GM12878 (cell line): ENCODE measurements at regions not wholly inside any gene's neighbourhood (a gene's known extent, or its start where the extent isn't known, plus 50 kb on each side); places are given as distances from the start of the nearest gene placed in this dataset.

Source experiments
- ATAC-seq: fragments of 200-7000 bp; cut with Tn5 transposase; 3 replicates; pipeline ENCODE4 v1.9.1; 2020; ENCODE audit warnings: mild to moderate bottlenecking, moderate library complexity
- BruUV-seq: library from RNA; stranded (reverse); fragments of 400-500 nt; replicated peaks from 2 replicates; lab custom pipeline; 2021; lab: Mats Ljungman, UMichigan
- CTCF ChIA-PET: fragments of 300-600 bp; sonication (Branson Sonifier 250); formaldehyde crosslinking; extraction: SDS; loops from one replicate; lab custom pipeline; 2021; ENCODE audit warnings: inconsistent platforms; lab: Yijun Ruan, JAX
- POLR2A ChIA-PET: fragments of 350-600 bp; formaldehyde crosslinking; extraction: SDS; loops from one replicate; lab custom pipeline; 2021; ENCODE audit warnings: inconsistent platforms; lab: Charles Lee
- RAD21 ChIA-PET: fragments of 300-600 bp; sonication (Branson Sonifier 250); formaldehyde crosslinking; loops from one replicate; lab custom pipeline; 2023; ENCODE audit warnings: antibody characterized with exemption; ENCODE audit not compliant: unreplicated experiment; lab: Charles Lee
- SMC1A ChIA-PET: fragments of 300-600 bp; sonication (Branson Sonifier 250); formaldehyde crosslinking; loops from one replicate; lab custom pipeline; 2023; ENCODE audit not compliant: unreplicated experiment, uncharacterized antibody; lab: Charles Lee
- DNase-seq: peaks from one replicate; pipeline ENCODE4 v3.0.0-alpha.2; 2011; ENCODE audit warnings: low read depth, low spot score
- FAIRE-seq: peaks from 3 replicates; lab custom pipeline; 2011; peaks lifted over from hg19 to GRCh38; lab: Jason Lieb, UNC
- H2AFZ ChIP-seq: 2 replicates; pipeline ENCODE4 v1.6.0; 2011; ENCODE audit warnings: low read depth, low read length, control low read depth; ENCODE audit not compliant: control insufficient read depth
- H3K27ac ChIP-seq: 2 replicates; pipeline ENCODE4 v1.5.1; 2011; ENCODE audit warnings: control low read depth; ENCODE audit not compliant: control insufficient read depth, insufficient read depth
- H3K27me3 ChIP-seq, 2 experiments: replicated peaks in 1 of 2; 2 replicates each; pipeline versions ENCODE4 v1.6.0 to v1.6.1; 2011; ENCODE audit warnings: low read length in 1 of 2; ENCODE audit not compliant: control insufficient read depth in 2 of 2, insufficient read depth in 2 of 2
- H3K36me3 ChIP-seq, 2 experiments: 2 replicates each; pipeline ENCODE4 v1.5.1; 2011; ENCODE audit warnings: low read length in 1 of 2; ENCODE audit not compliant: control insufficient read depth in 2 of 2, insufficient read depth in 2 of 2
- H3K4me1 ChIP-seq: 2 replicates; pipeline ENCODE4 v1.6.1; 2011; ENCODE audit warnings: mild to moderate bottlenecking, low read length, moderate library complexity, mixed read lengths; ENCODE audit not compliant: control insufficient read depth, insufficient read depth
- H3K4me2 ChIP-seq: 2 replicates; pipeline ENCODE4 v1.6.0; 2011; ENCODE audit warnings: control low read depth; ENCODE audit not compliant: control insufficient read depth, insufficient read depth
- H3K4me3 ChIP-seq: fragments of 200-600 bp; sonication (generic); 2 replicates; pipeline ENCODE4 v1.5.1; 2016
- H3K79me2 ChIP-seq: 2 replicates; pipeline ENCODE4 v1.6.0; 2011; ENCODE audit warnings: low read length; ENCODE audit not compliant: control insufficient read depth, insufficient read depth
- H3K9ac ChIP-seq: 2 replicates; pipeline ENCODE4 v1.8.0; 2011; ENCODE audit warnings: low read length, control low read depth, mixed read lengths; ENCODE audit not compliant: control insufficient read depth, insufficient read depth
- H3K9me3 ChIP-seq: replicated peaks from 3 replicates; pipeline ENCODE4 v1.5.1; 2011; ENCODE audit warnings: mild to moderate bottlenecking, low read length; ENCODE audit not compliant: control insufficient read depth, insufficient read depth
- H4K20me1 ChIP-seq: 2 replicates; pipeline ENCODE4 v1.6.0; 2011; ENCODE audit not compliant: control insufficient read depth, insufficient read depth
- SMAD5 ChIP-seq: IDR thresholded peaks from 2 replicates; pipeline ENCODE4 v1.6.1; 2016; ENCODE audit warnings: antibody characterized with exemption, low read depth
- ZNF217 ChIP-seq: fragments of 450-650 bp; IDR thresholded peaks from 2 replicates; pipeline ENCODE4 v1.6.1; 2017; ENCODE audit warnings: antibody characterized with exemption, mild to moderate bottlenecking
- WGBS: methylation state at CpG from one replicate; pipeline ENCODE4 v1.1.6; 2016; ENCODE audit warnings: low lambda C conversion rate; ENCODE audit not compliant: insufficient replicate concordance, insufficient coverage; ENCODE audit errors: missing lambda C conversion rate; 5-methylcytosine and 5-hydroxymethylcytosine counted together
- in situ Hi-C: fragments of 300-500 bp; cut with MboI; formaldehyde crosslinking; loops from 9 replicates; pipeline ENCODE4 v1.14.3; 2018; ENCODE audit warnings: mixed read lengths
- intact Hi-C: fragments of 100-400 bp; cut with micrococcal nuclease; formaldehyde crosslinking; loops from one replicate; pipeline ENCODE4 v1.14.2; 2022; ENCODE audit not compliant: unreplicated experiment
- TF ChIP-seq, protein P1 (sequence below): IDR thresholded peaks from 2 replicates; pipeline ENCODE4 v1.6.1; 2012; ENCODE audit warnings: improper control_type of control experiment, low read depth, low read length; ENCODE audit not compliant: insufficient replicate concordance
- TF ChIP-seq, protein P2 (sequence below): IDR thresholded peaks from 2 replicates; pipeline ENCODE4 v1.6.1; 2011; ENCODE audit warnings: low read depth, mild to moderate bottlenecking, low read length, moderate library complexity, borderline replicate concordance; ENCODE audit errors: extremely low read depth

DNA sequence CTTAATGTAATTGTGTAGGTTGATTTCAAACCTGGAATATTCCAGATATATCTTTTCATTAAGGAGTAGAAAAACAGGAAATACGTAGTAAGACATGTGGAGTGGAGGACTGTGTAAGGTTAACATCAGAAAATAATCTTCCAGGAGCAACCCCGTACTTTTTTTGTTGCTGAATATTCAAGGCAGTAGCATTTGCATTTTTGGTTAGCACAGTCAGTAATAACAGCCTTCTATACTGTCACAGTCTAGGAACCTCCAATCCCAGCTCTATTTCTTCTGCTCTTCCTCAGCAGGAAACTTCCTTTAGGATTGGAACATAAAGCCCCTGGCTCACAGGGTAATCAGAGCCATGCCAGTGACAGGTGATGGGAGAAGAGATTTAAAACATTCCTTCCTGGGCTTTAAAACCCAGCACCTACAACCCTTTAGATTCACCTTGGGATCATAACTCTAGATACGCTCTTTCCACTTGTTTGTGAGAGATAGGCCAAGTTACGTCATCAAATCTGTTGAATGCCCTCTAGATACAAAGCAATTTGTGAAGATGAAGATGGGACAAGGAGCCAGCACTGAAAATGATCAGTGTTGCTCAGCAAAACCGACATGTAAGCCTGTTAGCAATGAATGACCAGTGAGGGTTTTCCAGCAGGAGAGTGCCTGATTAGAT is 248.5 kb upstream of the NPY start (continued):
- TF ChIP-seq, protein P1, sequence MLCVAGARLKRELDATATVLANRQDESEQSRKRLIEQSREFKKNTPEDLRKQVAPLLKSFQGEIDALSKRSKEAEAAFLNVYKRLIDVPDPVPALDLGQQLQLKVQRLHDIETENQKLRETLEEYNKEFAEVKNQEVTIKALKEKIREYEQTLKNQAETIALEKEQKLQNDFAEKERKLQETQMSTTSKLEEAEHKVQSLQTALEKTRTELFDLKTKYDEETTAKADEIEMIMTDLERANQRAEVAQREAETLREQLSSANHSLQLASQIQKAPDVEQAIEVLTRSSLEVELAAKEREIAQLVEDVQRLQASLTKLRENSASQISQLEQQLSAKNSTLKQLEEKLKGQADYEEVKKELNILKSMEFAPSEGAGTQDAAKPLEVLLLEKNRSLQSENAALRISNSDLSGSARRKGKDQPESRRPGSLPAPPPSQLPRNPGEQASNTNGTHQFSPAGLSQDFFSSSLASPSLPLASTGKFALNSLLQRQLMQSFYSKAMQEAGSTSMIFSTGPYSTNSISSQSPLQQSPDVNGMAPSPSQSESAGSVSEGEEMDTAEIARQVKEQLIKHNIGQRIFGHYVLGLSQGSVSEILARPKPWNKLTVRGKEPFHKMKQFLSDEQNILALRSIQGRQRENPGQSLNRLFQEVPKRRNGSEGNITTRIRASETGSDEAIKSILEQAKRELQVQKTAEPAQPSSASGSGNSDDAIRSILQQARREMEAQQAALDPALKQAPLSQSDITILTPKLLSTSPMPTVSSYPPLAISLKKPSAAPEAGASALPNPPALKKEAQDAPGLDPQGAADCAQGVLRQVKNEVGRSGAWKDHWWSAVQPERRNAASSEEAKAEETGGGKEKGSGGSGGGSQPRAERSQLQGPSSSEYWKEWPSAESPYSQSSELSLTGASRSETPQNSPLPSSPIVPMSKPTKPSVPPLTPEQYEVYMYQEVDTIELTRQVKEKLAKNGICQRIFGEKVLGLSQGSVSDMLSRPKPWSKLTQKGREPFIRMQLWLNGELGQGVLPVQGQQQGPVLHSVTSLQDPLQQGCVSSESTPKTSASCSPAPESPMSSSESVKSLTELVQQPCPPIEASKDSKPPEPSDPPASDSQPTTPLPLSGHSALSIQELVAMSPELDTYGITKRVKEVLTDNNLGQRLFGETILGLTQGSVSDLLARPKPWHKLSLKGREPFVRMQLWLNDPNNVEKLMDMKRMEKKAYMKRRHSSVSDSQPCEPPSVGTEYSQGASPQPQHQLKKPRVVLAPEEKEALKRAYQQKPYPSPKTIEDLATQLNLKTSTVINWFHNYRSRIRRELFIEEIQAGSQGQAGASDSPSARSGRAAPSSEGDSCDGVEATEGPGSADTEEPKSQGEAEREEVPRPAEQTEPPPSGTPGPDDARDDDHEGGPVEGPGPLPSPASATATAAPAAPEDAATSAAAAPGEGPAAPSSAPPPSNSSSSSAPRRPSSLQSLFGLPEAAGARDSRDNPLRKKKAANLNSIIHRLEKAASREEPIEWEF, result no peak
- TF ChIP-seq, protein P2, sequence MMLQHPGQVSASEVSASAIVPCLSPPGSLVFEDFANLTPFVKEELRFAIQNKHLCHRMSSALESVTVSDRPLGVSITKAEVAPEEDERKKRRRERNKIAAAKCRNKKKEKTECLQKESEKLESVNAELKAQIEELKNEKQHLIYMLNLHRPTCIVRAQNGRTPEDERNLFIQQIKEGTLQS, result no peak

DNA sequence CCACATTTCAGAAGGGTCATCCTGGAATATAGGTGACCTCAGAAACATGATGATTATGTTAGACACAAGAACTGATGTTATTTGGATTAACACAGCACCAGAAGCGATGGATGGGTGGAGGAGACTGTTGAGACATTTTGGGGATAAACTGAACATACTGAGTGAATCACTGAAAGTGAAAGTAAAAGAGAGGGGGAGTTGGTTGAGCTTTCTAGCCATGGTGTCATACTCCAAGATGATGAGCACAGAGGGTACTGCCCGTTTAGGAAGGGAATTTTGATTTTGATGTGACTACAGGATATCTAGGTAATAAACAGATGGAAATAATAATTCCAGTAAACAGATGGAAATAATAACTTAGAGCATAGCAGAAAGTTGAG is 248.0 kb upstream of the NPY start:
- CTCF ChIA-PET, result no interaction called here
- Histone ChIP-seq H3K27me3 (no peaks in the 10 kb centered on the region), H4K20me1 (no peaks in the 10 kb centered on the region), H3K9ac (no peak overlapping the region), H3K79me2 (no peaks in the 10 kb centered on the region), H2AFZ (no peak overlapping the region), H3K9me3 (no peaks in the 10 kb centered on the region), H3K4me1 (no peaks in the 10 kb centered on the region), H3K27ac (no peak overlapping the region), H3K4me3 (no peak overlapping the region), H3K4me2 (no peak overlapping the region), H3K36me3 (no peaks in the 10 kb centered on the region)
- ATAC-seq (peak; percentile 35; the same call in 1 of the 3 replicates), DNase-seq (no peak), FAIRE-seq (no peak)
- WGBS, result 46% methylated on average over 2 of the region's 2 CpGs
- SMC1A ChIA-PET, result no interaction called here
- in situ Hi-C loops, result no loop called here
- no peak for TF ChIP-seq ZNF217
- TF ChIP-seq SMAD5, result no peak
- POLR2A ChIA-PET, result no interaction called here
- no TSS peak for BruUV-seq
- intact Hi-C loops, result no loop called here
- RAD21 ChIA-PET, result interaction anchor here (0.9 kb wide), 1 partner anchor 195 kb away, joined by 3 read pairs; no protein-coding TSS in a partner anchor
